HuH-7.5 (cell line): ENCODE measurements at regions not wholly inside any gene's neighbourhood (a gene's known extent, or its start where the extent isn't known, plus 50 kb on each side); places are given as distances from the start of the nearest gene placed in this dataset.
"Not testable (repeated sequence)": the region's sequence is repeated elsewhere in the genome, so short reads cannot be mapped to it uniquely, and the experiment has no call there.

Experiments
- DNase-seq: peaks from one replicate; pipeline ENCODE4 v3.0.0; 2011; ENCODE audit warnings: low spot score

GRCh38 chrX:121642415-121642814 lies 595.0 kb downstream of the GLUD2 start:
- DNase-seq = no peak

GRCh38 chrX:121649417-121649816 lies 602.0 kb downstream of the GLUD2 start:
- DNase-seq = no peak

- no peak for DNase-seq
These were observed 607.9 kb downstream of the GLUD2 start for GRCh38 chrX:121655276-121655675.

GRCh38 chrX:121666171-121666570 lies 618.8 kb downstream of the GLUD2 start:
- DNase-seq = no peak

GRCh38 chrX:121671649-121672048 lies 624.2 kb downstream of the GLUD2 start:
- DNase-seq = no peak

GRCh38 chrX:121709236-121709635 lies 661.8 kb downstream of the GLUD2 start:
- not testable (repeated sequence) for DNase-seq

GRCh38 chrX:121733514-121733913 lies 686.1 kb downstream of the GLUD2 start:
- no peak for DNase-seq

GRCh38 chrX:121746105-121746504 lies 698.7 kb downstream of the GLUD2 start:
- DNase-seq = no peak

GRCh38 chrX:121753602-121754001 lies 706.2 kb downstream of the GLUD2 start:
- not testable (repeated sequence) for DNase-seq

- DNase-seq = no peak
These were observed 706.9 kb downstream of the GLUD2 start for GRCh38 chrX:121754301-121754700.

GRCh38 chrX:121755541-121755940 lies 708.1 kb downstream of the GLUD2 start:
- no peak for DNase-seq

- DNase-seq = no peak
These were observed 714.4 kb downstream of the GLUD2 start for GRCh38 chrX:121761845-121762244.

- DNase-seq = no peak
These were observed 716.3 kb downstream of the GLUD2 start for GRCh38 chrX:121763671-121764070.

- not testable (repeated sequence) for DNase-seq
These were observed 720.8 kb downstream of the GLUD2 start for GRCh38 chrX:121768210-121768609.

GRCh38 chrX:121781991-121782390 lies 734.6 kb downstream of the GLUD2 start:
- DNase-seq = no peak

GRCh38 chrX:121782544-121782943 lies 735.1 kb downstream of the GLUD2 start:
- DNase-seq = no peak

- DNase-seq = no peak
These were observed 735.6 kb downstream of the GLUD2 start for GRCh38 chrX:121782976-121783375.

- no peak for DNase-seq
These were observed 755.5 kb downstream of the GLUD2 start for GRCh38 chrX:121802881-121803412.

GRCh38 chrX:121823406-121823805 lies 776.0 kb downstream of the GLUD2 start:
- no peak for DNase-seq

GRCh38 chrX:121831601-121832000 lies 784.2 kb downstream of the GLUD2 start:
- DNase-seq = no peak

- DNase-seq = no peak
These were observed 785.0 kb downstream of the GLUD2 start for GRCh38 chrX:121832446-121832845.

- DNase-seq = no peak
These were observed 788.6 kb downstream of the GLUD2 start for GRCh38 chrX:121836000-121836399.

- no peak for DNase-seq
These were observed 803.6 kb downstream of the GLUD2 start for GRCh38 chrX:121851033-121851432.

- no peak for DNase-seq
These were observed 806.6 kb downstream of the GLUD2 start for GRCh38 chrX:121853762-121854613.
